ENCODE measurements at regions not wholly inside any gene's neighbourhood (a gene's known extent, or its start where the extent isn't known, plus 50 kb on each side); places are given as distances from the start of the nearest gene placed in this dataset.

DNA sequence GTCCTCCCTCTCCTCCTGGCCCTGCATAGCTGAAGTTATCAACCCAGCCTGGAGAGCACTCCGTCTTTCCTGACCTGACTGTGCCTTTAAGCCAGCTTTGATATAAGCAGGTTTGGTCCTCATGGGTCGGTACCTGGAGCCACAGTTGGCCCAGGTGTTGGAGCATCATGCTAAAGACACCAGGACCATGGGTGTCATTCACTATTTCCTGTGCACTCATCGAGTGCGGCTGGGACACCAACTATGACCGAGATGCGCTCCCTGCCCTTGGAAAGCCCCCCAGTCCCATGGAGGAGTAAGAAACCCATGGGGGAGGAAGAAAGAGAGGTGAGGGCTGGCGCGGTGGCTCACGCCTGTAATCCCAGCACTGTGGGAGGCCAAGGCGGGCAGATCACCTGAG lies 78.9 kb upstream of the CCND2 start:
- H3K27ac ChIP-seq = no peak overlapping the region
- TF ChIP-seq, protein P1, sequence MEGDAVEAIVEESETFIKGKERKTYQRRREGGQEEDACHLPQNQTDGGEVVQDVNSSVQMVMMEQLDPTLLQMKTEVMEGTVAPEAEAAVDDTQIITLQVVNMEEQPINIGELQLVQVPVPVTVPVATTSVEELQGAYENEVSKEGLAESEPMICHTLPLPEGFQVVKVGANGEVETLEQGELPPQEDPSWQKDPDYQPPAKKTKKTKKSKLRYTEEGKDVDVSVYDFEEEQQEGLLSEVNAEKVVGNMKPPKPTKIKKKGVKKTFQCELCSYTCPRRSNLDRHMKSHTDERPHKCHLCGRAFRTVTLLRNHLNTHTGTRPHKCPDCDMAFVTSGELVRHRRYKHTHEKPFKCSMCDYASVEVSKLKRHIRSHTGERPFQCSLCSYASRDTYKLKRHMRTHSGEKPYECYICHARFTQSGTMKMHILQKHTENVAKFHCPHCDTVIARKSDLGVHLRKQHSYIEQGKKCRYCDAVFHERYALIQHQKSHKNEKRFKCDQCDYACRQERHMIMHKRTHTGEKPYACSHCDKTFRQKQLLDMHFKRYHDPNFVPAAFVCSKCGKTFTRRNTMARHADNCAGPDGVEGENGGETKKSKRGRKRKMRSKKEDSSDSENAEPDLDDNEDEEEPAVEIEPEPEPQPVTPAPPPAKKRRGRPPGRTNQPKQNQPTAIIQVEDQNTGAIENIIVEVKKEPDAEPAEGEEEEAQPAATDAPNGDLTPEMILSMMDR (conservative IDR thresholded peaks at IDR 0.05; ENCODE audit: low read depth) = no peak
- CTCF ChIA-PET = no interaction called here
- POLR2A ChIA-PET (ENCODE audit: low non-redundant PET) = no interaction called here
- DNase-seq (ENCODE audit: low spot score) = no peak

DNA sequence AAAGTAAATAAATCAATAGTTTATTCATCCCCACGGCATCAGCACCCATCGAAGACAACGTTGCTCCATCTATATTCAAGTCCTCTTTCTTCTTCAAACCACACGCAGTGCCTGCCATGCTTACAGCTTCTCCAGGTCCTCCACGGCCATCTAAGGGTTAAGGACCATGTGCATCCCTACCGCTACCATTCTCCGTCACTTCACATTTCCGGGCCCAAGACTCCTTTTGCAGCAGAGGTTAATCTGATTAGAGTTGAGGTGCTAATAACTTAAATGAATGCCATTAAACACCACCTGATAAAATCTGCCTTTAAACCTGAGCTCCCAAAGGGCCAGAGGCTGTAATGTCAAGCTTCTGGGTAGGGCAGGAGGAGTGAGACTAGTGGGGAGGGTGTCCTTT lies 79.7 kb upstream of the CCND2 start:
- POLR2A ChIA-PET (ENCODE audit: low non-redundant PET) = no interaction called here
- CTCF ChIA-PET = no interaction called here
- TF ChIP-seq, protein P1 (conservative IDR thresholded peaks at IDR 0.05; ENCODE audit: low read depth) = no peak
- H3K27ac ChIP-seq = no peak overlapping the region
- no peak for DNase-seq (ENCODE audit: low spot score)

DNA sequence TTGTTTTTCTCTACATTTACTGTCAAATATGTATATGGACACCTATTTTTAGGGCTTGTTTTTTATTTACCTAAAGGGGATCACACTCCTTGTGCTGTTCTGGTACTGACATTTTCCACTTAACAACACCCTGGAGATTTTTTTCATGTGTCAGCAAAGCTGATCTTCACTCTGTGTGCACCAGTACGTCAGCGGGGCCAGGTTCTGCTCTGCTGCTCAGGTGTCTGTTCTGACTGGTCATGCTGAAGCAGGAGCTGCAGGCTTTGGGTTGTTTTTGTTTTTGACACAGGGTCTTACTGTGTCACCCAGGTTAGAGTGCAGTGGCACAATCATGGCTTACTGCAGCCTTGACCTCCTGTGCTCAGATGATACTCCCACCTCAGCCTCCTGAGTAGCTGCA lies 81.9 kb upstream of the CCND2 start:
- TF ChIP-seq, protein P1 (conservative IDR thresholded peaks at IDR 0.05; ENCODE audit: low read depth) = no peak
- CTCF ChIA-PET = interaction anchor here (0.5 kb wide), 1 partner anchor 55 kb away, joined by 3 read pairs; no protein-coding TSS in a partner anchor
- POLR2A ChIA-PET (ENCODE audit: low non-redundant PET) = no interaction called here
- no peak for DNase-seq (ENCODE audit: low spot score)
- H3K27ac ChIP-seq = no peak overlapping the region

DNA sequence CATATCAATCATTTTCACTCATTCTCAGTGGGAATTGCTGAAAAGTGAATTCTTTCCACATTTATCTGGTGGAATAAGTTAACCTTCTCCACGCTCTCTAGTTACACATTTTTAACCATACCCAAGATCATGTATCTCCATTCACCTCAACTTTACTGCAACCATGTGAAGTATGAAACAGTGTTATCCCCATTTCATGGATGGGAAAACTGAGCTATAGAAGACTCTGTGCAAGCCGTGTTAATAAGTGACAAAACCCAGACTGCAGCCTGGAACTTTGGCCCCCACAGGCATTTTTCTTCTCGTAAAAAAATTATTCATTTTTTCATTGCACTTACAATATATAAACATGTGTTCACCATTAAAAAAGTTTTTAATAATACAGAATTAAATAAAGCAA lies 82.4 kb upstream of the CCND2 start:
- ChIA-PET CTCF (no interaction called here), POLR2A (ENCODE audit: low non-redundant PET) (no interaction called here)
- TF ChIP-seq, protein P1 (conservative IDR thresholded peaks at IDR 0.05; ENCODE audit: low read depth) = no peak
- no peak overlapping the region for H3K27ac ChIP-seq
- no peak for DNase-seq (ENCODE audit: low spot score)

DNA sequence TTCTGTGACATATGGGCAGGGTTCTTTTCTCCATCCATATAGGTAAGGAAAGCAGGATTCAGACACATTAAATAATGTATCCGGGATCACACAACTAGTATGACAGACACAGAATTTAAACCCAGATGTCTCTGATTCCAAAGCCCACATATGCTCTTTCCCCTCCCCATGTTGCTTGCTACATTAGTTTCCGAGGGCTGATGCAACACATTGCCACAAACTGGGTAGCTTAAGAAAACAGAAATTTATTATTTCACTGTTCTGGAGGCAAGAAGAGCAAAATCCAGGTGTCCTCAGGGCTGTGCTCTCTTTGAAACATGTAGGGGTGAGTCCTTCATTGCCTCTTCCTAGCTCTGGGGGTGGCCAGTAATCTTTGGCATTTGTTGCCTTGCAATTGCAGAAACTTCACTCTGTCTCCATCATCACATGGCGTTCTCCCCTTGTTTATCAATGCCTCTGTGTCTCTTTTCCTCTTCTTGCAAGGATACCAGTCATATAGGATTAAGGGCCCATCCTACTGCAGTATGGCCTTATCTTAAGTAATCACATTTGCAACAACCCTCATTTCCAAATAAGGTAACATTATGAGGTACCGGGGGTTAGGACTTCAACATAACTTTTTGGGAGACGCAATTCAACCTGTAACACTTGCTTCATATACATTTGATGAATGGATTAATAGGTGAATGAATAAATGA lies 83.0 kb upstream of the CCND2 start:
- no peak for DNase-seq (ENCODE audit: low spot score)
- POLR2A ChIA-PET (ENCODE audit: low non-redundant PET) = no interaction called here
- H3K27ac ChIP-seq = no peak overlapping the region
- CTCF ChIA-PET = no interaction called here
- TF ChIP-seq, protein P1 (conservative IDR thresholded peaks at IDR 0.05; ENCODE audit: low read depth) = no peak

DNA sequence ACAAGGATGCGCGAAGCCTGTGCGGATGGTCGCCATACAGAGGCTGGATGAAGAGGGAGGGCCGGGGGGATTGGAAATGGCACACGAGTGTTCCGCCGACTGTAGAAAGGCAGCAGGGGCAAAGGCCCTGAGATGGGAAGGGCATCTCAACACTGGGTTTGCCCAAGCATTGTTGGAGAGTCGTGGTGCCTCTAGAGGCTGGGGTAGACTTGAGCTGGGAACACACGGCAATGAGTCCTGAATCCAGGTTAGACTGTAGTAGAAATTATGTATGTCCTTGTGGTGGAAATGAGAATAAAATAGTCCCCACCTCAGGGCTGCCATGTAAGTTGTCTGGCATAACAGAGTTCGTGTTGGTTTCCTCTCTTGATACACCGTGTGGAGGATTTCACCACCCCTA lies 83.8 kb upstream of the CCND2 start:
- ChIA-PET CTCF (no interaction called here), POLR2A (ENCODE audit: low non-redundant PET) (no interaction called here)
- H3K27ac ChIP-seq = no peak overlapping the region
- TF ChIP-seq, protein P1 (conservative IDR thresholded peaks at IDR 0.05; ENCODE audit: low read depth) = no peak
- no peak for DNase-seq (ENCODE audit: low spot score)
